CD4-positive, alpha-beta T cell treated with Interleukin-15 for 1 hour (primary cell): ENCODE measurements at regions not wholly inside any gene's neighbourhood (a gene's known extent, or its start where the extent isn't known, plus 50 kb on each side); places are given as distances from the start of the nearest gene placed in this dataset.

ENCODE experiments used
- DNase-seq: peaks from one replicate; pipeline ENCODE4 v3.0.0-alpha.2; 2020

- DNase-seq, result no peak
Measured at GRCh38 chr16:35171106-35171505, 1711.7 kb downstream of the TP53TG3F start.

- no peak for DNase-seq
Measured at GRCh38 chr16:35173295-35173694, 1713.9 kb downstream of the TP53TG3F start.

- no peak for DNase-seq
Measured at GRCh38 chr16:35174016-35174415, 1714.6 kb downstream of the TP53TG3F start.

- no peak for DNase-seq
Measured at GRCh38 chr16:35176449-35176848, 1717.0 kb downstream of the TP53TG3F start.

GRCh38 chr16:35177851-35178250 is 1718.4 kb downstream of the TP53TG3F start:
- no peak for DNase-seq

- no peak for DNase-seq
Measured at GRCh38 chr16:35180970-35181369, 1721.6 kb downstream of the TP53TG3F start.

GRCh38 chr16:35181422-35182030 is 1722.1 kb downstream of the TP53TG3F start:
- no peak for DNase-seq

GRCh38 chr16:35182043-35182677 is 1722.7 kb downstream of the TP53TG3F start:
- no peak for DNase-seq

- no peak for DNase-seq
Measured at GRCh38 chr16:35182943-35183550, 1723.6 kb downstream of the TP53TG3F start.

GRCh38 chr16:35184356-35184870 is 1725.0 kb downstream of the TP53TG3F start:
- DNase-seq, result no peak

- DNase-seq, result no peak
Measured at GRCh38 chr16:35185366-35186044, 1726.1 kb downstream of the TP53TG3F start.

GRCh38 chr16:35186045-35186759 is 1726.8 kb downstream of the TP53TG3F start:
- DNase-seq, result no peak

GRCh38 chr16:35187665-35188225 is 1728.3 kb downstream of the TP53TG3F start:
- no peak for DNase-seq

GRCh38 chr16:35188288-35189155 is 1729.1 kb downstream of the TP53TG3F start:
- no peak for DNase-seq

GRCh38 chr16:35192993-35193392 is 1733.6 kb downstream of the TP53TG3F start:
- DNase-seq, result no peak

- no peak for DNase-seq
Measured at GRCh38 chr16:35193956-35194355, 1734.5 kb downstream of the TP53TG3F start.

GRCh38 chr16:35194681-35195080 is 1735.3 kb downstream of the TP53TG3F start:
- no peak for DNase-seq

GRCh38 chr16:35195173-35195863 is 1735.9 kb downstream of the TP53TG3F start:
- DNase-seq, result no peak

GRCh38 chr16:35195864-35196216 is 1736.4 kb downstream of the TP53TG3F start:
- DNase-seq, result no peak

- no peak for DNase-seq
Measured at GRCh38 chr16:35196313-35196712, 1736.9 kb downstream of the TP53TG3F start.

- no peak for DNase-seq
Measured at GRCh38 chr16:35197656-35198055, 1738.2 kb downstream of the TP53TG3F start.
